ENCODE measurements at regions not wholly inside any gene's neighbourhood (a gene's known extent, or its start where the extent isn't known, plus 50 kb on each side); places are given as distances from the start of the nearest gene placed in this dataset.
"Not testable (repeated sequence)": the region's sequence is repeated elsewhere in the genome, so short reads cannot be mapped to it uniquely, and the experiment has no call there.

DNA sequence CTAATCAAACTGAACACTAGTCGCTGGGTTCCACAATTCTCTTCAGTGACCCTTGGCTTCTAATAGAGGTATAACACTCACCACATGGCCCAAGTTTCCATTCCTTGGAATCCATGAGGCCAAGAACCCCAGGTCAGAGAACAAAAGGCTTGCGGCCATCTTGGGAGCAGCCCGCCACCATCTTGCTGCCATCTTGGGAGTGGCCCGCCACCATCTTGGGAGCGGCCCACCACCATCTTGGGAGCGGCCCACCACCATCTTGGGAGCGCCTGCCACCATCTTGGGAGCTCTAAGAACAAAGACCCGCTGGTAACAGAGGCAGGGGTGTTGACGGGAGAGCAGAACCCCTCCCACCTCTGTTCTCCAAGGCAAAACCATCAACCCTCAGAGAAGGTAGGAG is 493.4 kb downstream of the MATN1 start:
- no peak for DNase-seq

DNA sequence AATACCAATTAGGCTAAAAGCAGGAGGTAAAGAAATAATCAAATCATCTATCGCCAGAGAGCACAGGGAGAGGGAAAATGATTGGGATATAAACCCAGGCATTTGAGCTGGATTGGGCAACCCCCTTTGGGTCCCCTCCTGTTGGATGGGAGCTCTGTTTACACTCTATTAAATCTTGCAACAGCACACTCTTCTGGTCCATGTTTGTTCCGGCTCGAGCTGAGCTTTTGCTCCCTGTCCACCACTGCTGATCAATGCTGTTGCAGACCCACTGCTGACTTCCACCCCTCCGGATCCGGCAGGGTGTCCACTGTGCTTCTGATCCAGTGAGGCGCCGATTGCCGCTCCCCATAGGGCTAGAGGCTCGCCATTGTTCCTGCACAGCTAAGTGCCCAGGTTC is 493.8 kb downstream of the MATN1 start:
- no peak for DNase-seq

DNA sequence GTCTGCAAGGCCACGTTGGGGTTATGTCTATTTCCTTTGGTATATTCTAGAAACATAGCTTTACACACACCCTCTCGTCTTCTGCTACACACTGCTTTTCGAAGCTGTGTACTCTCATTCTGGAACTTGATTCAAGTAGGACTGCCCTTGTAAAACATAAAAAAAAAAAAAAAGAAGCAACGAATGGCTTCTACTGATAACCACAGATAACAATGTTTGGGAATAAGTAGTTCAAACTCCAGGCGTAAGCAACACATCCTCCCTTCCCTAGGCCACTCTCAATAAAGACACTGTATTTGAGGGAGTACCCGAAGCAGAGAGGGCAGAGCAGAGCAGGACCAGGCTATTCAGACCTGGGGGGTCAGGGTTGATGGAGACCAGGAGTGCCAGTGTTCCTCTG is 496.7 kb downstream of the MATN1 start:
- no peak for DNase-seq

DNA sequence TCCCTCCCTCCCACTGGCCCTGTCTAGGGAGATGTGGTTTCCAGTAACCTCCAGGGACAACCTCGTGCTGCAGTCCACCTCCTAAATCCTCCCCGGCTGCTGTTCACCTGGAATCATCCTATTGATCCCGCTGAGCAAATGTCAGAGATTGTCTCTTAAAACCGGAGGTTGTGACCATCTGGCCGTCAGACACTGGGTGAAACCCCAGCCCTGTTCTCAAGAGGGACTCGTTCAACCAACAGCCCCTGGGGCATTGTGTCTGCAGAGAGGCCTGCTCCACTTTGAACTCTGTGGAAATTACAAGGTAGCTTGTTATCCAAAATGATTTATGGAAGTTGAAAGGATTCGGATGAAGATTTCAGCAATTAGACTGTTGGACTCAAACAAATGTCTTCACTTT is 498.0 kb downstream of the MATN1 start:
- peak; percentile 66 for DNase-seq

DNA sequence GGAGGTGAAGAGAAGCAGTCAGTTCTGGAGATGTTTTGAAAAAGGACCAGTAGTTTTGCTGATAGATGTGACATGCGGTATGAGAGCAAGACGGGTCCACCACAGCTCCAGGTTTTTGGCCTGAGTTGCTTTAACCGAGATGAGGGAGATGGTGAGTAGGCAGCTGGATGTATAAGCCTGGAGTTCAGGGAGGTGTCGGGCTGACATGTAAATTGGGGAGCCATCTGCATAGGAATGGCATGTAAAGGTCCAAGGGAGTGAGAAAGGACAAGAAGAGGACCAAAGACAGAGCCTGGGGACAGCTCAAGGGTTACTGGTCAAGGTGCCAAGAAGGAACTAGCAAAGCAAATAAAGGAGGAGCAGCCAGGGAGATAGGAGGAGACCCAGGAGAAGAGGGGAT is 503.7 kb downstream of the MATN1 start:
- peak; percentile 37 for DNase-seq

DNA sequence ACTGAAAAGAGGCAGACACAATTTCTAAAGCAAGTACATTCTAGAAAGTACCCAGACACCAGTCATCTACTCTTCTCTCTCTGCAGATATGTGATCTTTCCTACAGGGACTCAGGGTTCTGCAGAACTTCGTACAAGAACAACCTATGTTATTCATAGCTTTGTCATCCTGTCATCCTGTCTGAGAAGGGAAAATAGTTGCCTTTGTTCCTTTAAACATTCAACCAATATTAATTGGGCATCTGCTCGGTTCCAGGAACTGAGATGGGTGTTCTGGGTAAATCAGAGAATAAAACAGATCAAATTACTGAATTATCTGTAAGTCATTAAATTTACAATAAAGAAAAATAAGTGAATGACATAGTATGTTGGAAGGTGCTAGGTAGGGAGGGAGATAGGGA is 504.9 kb downstream of the MATN1 start:
- no peak for DNase-seq

DNA sequence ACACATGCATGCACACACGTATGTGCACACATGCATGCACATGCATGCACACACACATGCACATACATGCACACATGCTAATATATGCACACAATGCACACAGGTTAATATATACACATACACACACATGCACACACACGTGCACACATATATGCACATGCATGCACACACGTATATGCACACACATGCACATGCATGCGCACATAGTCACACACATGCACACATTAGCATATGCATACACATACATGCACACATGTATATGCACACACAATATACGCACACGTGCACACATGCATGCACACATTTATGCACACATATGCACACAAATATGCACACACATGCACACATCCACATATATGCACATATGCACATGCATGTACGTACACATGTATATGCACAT is 506.8 kb downstream of the MATN1 start:
- peak; percentile 14 for DNase-seq

DNA sequence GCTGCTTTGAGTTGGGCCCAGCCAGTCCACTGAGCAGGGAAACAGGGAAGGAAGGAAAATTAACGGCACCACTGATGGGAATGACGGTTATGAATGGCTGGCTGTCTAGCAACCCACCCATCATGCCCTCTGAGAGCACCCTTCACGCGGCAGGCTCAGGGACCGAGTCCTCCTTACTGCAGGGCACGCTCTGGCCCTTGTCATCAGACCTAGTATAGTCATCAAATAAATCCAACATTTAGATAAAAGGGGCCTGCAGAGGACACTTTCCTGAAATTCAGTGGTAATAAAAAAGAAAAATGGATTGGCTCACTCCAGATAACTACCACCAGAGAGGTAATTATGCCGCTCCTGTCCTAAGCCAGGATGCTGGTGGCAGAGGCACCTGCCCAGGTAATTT is 509.4 kb downstream of the MATN1 start:
- DNase-seq = peak; percentile 21

DNA sequence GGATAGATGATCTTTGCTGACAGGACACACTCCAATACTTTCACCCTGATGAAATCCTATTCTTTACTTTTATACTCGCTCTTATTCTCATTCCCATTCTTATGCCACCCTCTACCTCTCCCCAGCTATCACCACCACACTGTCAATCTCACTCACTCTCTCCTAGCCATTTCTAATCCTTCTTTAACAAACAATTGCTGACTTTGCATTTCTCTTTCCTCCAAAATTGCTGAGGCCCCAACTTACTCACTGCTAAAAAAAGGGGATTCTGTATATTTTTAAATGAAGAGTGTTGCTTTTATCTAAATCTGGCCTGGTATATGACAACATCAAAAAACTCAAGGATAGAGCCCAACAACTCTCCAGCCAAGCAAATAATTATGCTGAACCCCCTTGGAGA is 515.4 kb downstream of the MATN1 start:
- DNase-seq = not testable (repeated sequence)

DNA sequence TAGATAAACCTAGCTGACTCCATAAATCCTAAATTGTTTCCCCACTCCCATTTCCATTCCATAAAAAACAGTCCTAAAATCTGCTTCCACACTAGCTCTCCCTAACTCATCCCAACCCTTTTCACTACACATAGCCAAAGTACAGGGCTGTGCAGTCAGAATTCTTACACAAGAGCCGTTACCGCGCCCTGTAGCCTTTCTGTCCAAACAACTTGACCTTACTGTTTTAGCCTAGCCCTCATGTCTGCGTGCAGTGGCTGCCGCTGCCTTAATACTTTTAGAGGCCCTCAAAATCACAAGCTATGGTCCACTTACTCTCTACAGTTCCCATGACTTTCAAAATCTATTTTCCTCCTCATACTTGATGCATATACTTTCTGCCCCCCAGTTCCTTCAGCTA is 516.8 kb downstream of the MATN1 start:
- DNase-seq = peak; percentile 13

DNA sequence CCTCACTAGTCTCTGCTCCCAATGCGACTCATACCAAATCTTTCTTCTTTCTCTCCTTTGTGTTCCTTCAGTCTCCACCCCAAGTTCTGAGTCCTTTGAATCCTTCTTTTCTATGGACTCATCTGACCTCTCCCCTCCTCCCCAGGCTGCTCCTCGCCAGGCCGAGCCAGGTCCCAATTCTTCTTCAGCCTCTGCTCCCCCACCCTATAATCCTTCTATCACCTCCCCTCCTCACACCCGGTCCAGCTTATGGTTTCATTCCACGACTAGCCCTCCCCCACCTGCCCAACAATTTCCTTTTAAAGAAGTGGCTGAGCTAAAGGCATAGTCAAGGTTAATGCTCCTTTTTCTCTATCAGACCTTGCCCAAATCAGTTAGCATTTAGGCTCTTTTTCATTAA is 518.5 kb downstream of the MATN1 start:
- DNase-seq = peak; percentile 4

DNA sequence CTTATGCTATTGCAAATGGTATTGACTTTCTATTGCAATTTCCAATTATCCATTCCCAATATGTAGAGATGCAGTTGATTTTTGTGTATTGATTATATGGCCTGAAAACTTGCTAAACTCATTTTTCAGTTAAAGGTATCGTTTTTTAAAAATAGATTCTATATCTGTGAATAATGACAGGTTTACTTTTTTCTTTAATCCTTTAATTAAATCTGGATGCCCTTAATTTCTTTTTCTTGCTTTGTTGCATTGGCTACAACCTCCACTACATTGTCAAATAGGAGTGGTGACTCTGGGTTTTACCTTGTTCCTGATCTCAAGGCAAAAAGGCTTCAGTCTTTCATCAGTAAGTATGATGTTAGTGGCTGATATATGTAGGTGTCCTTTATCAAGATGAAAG is 522.4 kb downstream of the MATN1 start:
- DNase-seq = no peak

DNA sequence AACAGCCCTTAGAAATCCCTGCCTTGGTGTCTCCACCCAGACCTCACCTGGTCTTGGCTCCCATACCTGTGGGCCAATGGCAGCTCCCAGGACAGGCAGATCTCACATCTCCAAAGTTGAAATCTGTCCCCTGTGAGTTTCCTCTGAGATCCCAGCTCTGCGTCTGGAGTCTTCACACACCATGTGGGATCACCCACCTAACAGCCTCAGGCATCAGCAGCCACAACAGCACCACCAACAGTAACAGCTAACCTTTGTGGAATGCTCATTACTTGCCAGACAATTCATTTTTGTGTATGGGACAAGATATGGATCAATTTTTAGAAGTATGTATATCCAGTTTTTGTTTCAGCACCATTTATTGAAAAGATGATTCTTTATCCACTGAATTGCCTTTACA is 523.2 kb downstream of the MATN1 start:
- DNase-seq = no peak

DNA sequence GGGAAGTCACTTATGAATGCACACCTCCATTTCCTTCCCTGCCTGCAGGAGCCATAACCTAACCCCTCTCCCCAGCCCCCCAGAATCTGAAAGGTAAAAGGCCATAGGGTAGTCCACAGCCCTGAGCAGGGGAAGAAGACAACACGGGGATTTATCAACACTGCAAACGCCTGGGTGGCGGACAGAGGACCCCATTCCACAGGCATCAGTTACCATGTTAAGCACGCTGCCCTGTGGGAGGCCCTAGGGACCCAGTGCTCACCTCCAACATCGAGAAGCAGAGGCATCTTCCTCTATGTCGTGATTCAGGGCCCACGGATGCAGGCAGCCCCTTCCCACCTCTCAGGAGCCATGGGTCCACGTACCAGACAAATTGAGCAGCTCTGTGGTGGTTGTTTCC is 523.8 kb downstream of the MATN1 start:
- DNase-seq = no peak

DNA sequence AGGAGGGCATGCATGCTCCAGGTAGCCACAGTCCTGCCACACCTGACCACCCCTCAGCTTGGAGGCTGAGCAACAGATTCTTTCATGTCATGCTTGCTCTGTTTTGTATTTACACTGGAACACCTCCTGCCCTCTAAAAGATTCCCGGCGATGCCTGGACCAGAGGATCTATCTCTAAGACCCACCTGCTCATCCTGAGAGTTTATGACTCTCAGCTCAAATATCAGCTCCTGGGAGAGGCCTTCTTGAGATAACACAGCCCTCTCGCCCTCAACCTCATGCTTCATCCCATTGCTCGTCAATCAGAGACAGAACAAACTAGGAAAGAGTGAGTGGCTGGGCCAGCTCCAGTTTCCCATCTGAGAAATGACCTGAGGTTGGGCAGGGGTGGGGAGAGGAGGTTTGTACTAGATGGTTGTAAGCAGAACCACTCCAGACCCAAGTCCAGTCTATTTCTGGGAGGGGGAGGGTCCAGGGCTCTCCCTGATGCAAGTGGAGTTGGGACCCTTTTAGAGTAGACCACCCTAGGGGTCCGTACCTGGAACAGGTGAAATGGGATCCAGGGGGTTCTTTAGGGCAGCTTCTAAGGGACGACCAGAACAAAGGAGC is 524.5 kb downstream of the MATN1 start:
- DNase-seq = no peak

DNA sequence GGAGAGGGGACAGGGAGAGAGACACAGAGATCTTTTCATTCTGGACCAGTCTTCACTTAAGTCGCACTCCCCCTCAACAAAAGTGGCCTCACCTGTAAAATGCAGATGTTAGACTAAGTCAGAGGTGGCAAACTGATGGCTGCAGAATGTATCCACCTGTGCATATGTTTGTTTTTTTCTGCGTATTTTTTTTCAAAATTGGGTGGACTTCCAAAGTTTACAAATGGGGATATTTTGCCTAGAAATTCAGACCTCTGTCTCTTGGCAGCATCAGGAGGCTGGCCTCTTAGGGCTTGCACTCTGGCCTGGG is 525.0 kb downstream of the MATN1 start:
- no peak for DNase-seq

DNA sequence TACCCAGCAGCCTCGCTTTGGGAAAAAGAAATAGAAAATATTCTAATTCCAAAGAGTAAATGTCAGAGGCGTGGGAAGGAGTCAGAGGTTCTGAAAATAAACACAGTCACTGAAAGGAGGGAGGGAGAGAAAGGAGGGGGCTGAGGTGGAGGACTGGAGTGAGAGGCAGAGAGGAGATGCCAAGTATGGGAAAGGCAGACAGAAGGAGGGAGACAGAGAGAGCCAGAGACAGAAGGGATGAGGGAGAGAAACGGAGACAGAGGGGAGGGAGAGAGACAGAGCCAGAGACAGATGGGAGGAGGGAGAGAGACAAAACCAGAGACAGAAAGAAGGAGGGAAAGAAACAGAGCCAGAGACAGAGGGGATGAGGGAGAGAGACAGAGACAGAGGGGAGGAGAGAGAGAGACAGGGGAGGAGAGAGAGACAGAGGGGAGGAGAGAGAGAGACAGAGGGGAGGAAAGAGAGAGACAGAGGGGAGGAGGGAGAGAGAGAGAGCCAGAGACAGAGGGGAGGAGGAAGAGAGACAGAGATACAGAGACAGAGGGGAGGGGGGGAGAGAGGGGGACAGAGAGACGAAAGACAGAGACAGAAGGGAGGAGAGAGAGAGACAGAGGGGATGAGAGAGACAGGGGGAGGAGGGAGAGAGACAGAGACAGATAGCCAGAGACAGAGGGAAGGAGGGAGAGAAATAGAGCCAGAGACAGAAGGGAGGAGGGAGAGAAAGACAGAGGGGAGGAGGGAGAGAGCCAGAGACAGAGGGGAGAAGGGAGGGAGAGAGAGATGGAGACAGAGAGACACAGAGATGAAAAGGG is 525.5 kb downstream of the MATN1 start:
- DNase-seq = no peak

DNA sequence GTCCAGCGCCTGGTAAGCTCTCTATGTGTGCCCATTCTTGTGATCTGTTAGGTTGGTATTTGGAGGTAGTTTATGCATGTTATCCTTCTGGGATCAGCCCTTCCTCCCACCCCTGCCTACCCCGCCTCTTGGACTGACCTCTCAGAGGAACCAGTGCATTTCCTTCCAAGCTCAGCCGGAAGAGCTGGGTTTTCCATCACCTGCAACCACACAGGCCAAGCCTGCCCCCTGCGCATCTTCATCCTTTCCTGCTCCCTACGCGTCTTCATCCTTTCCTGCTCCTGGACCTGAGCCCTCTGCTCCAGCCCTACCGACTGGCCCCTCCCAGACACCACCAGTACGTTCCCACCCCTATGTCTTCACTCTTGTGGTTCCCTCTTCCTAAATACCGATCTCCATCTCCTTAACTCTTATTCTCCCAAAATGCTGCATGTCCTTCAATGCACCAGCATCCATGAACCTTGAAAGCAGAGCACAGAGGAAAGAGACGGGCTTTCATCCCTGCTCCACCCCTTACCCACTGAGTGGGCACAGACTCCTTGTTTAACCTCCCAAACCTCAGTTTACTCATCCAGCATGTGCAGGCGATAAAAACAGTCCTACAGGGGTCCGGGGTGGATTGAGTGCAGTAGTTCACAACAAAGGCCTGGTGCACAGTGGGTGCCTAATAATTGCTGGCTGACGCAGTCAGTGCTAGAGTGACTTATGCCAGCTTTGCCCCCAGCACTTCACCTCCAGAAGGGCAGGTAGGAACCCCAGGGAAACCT is 526.3 kb downstream of the MATN1 start:
- no peak for DNase-seq

DNA sequence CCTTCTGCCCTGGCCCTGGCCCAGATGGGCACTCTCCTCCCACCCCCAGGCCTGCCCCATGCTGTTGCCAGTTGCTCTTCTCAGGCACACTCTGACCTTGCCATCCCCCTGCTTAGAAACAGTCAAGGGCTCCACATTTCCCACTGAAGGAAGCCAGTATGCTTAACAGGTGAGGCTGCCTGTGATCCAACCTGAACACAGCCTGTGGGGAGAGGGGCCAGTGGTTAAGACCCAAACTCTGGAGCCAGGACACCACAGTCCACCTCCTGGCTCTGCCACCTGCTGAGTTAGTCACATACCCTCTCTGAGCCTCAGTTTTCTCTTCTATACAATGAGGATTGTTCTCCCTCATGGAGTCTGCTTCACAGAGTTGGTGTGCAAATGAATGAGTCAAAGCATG is 526.9 kb downstream of the MATN1 start:
- DNase-seq = no peak

DNA sequence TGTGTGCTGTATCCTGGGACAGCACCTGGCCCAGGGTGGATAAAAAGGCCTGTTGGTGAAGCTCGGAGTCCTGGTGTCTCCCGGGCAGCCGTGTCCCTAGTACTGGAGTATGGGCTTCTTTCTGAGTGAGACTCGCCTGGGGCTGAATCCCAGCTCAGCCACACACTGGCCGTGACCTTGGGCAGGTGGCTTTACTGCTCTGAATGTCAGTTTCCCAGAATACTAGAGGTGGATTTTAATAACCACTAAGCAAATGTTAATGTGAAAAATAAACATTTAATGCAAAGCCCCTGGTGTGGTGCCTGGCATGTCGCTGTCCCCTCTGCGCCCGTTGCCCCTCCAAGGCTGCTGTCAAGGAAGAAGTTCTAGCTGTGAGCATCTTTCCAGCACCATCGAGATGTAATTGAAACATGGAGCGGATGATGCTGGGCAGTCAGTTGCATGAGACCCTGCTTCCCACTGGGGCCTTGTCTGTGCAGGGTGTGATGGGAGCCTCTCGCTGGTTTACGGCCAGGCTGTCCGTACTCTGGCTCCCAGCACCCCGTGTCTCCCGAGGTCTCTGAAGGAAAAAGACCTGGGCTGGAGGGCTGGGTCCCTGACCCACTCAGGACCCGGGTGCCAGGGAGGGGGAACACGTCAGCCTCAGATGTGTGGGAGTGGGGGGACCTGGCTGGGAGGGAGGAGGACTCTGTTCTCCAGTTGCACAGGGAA is 527.8 kb downstream of the MATN1 start:
- no peak for DNase-seq

DNA sequence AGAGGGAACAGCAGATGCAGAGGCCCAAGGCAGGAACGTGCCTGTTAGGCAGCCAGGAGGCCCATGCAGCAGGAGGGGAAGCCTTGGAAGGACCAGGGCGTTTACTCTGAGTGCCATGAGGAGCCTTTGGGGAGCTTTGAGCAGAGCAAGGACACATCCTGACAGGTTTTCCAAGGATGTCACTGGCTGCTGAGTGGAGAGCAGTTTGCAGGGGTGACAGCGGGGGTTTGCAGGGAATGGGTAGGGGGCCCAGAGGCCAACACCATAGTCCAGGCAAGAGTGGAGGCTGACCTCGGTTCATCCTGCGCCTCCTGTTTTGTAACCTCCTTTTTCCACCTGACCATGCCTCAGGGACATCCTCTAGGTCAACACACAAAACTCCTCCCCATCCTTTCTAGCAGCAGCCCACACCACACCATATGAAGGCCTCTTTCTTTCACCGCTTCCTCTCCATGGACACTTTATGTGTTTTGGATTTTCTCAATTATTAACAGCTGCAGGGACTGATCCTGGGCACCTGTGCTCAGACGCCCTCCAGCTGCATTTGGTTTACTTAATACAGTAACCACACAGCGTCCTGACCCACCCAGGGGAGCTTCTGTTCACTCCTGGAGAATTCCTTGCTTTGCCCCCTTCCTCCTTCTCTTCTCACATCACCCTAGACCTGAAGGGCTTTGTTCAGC is 528.5 kb downstream of the MATN1 start:
- DNase-seq = no peak

DNA sequence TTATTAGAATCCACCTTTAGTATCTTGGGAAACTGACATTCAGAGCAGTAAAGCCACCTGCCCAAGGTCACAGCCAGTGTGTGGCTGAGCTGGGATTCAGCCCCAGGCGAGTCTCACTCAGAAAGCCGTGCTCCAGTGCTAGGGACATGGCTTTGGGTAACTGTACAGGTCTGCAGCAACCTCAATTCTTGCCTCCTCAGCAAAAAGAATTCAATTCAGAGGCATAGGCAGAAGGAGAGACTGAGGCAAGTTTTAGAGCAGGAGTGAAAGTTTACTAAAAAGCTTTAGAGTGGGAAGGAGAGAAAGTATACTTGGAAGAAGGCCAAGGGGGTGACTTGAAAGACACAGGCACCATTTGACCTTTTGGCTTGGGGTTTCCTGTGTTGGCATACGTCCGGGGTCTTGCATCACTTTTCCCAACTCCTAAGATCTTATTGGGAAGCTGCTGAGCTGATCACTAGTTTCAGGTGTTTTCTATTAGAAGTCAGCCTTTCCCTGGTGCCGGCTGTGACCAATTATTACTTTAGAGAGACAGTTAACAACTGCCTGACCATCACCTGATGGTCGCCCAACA is 529.3 kb downstream of the MATN1 start:
- DNase-seq = no peak

Measured in islet precursor cell (in vitro differentiated cells).